ENCODE measurements at regions not wholly inside any gene's neighbourhood (a gene's known extent, or its start where the extent isn't known, plus 50 kb on each side); places are given as distances from the start of the nearest gene placed in this dataset.

- no peak overlapping the region for H3K27ac Mint-ChIP-seq
- no peaks in the 10 kb centered on the region for H3K9me3 Mint-ChIP-seq
- H3K27me3 Mint-ChIP-seq (ENCODE audit: low read depth): peaks cover 9% of the 10 kb centered on the region
- no peak overlapping the region for H3K4me3 Mint-ChIP-seq
- H3K36me3 Mint-ChIP-seq (ENCODE audit: low read depth): no peaks in the 10 kb centered on the region
- H3K4me1 Mint-ChIP-seq (ENCODE audit: low read depth): no peaks in the 10 kb centered on the region
Observed at GRCh38 chr6:138036111-138036510, 71.1 kb downstream of the PERP start.

GRCh38 chr6:138037009-138037504, 70.2 kb downstream of the PERP start:
- no peaks in the 10 kb centered on the region for H3K9me3 Mint-ChIP-seq
- no peaks in the 10 kb centered on the region for H3K4me1 Mint-ChIP-seq (ENCODE audit: low read depth)
- H3K27ac Mint-ChIP-seq: no peak overlapping the region
- no peaks in the 10 kb centered on the region for H3K36me3 Mint-ChIP-seq (ENCODE audit: low read depth)
- H3K4me3 Mint-ChIP-seq: no peak overlapping the region
- H3K27me3 Mint-ChIP-seq (ENCODE audit: low read depth): peaks cover 12% of the 10 kb centered on the region

DNA sequence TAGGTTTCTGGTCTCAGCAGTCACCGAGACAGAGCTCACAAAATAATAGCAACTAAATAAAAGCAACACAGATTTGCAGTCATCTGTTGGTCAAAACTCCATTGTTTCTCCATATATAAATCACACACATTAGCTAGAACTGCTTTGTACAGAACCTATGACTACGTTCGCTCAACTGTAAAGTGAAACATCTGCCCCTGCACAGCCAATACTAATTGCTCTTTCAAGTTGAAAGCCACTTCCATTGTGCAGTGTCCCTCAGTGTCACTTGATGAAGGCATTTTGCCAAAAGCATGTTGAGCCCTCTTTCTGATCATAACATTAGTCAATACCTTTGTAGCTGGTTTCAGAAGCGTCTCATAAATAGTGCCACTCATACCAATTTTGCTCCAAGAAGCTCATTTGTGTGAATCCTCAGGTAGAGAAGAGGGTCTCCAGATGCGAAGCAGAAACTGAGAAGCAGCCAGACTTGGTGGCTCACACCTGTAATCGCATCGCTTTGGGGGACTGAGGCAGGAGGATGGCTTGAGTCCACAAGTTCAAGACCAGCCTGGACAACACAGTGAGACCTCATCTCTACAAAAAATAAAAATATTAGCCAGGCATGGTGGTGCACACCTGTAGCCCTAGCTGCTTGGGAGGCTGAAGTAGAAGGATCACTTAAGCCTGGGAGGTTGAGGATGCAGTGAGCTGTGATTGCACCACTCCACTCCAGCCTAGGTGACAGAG, 68.9 kb downstream of the PERP start:
- H3K9me3 Mint-ChIP-seq: no peaks in the 10 kb centered on the region
- peaks cover 17% of the 10 kb centered on the region for H3K27me3 Mint-ChIP-seq (ENCODE audit: low read depth)
- no peak overlapping the region for H3K4me3 Mint-ChIP-seq
- H3K27ac Mint-ChIP-seq: no peak overlapping the region
- no peaks in the 10 kb centered on the region for H3K4me1 Mint-ChIP-seq (ENCODE audit: low read depth)
- no peaks in the 10 kb centered on the region for H3K36me3 Mint-ChIP-seq (ENCODE audit: low read depth)
